Amygdala (tissue), 56 donors: ENCODE measurements at regions not wholly inside any gene's neighbourhood (a gene's known extent, or its start where the extent isn't known, plus 50 kb on each side); places are given as distances from the start of the nearest gene placed in this dataset.

ENCODE experiments used
- DNase-seq, 56 donors: peaks; one replicate each; lab custom pipeline; 2025; lab: John Stamatoyannopoulos, UW

- no peak for DNase-seq
These were observed 49.8 kb upstream of the SH3PXD2B start for GRCh38 chr5:172503925-172504700.
